NCI-H446 treated with DMSO at 0.1 percent for 48 hours (cell line): ENCODE measurements at regions not wholly inside any gene's neighbourhood (a gene's known extent, or its start where the extent isn't known, plus 50 kb on each side); places are given as distances from the start of the nearest gene placed in this dataset.
A peak's percentile ranks its signal among the peaks of the same experiment; 100 is the strongest.

Experiments used
- DNase-seq: peaks from one replicate; lab custom pipeline; 2025; lab: John Stamatoyannopoulos, UW

DNA sequence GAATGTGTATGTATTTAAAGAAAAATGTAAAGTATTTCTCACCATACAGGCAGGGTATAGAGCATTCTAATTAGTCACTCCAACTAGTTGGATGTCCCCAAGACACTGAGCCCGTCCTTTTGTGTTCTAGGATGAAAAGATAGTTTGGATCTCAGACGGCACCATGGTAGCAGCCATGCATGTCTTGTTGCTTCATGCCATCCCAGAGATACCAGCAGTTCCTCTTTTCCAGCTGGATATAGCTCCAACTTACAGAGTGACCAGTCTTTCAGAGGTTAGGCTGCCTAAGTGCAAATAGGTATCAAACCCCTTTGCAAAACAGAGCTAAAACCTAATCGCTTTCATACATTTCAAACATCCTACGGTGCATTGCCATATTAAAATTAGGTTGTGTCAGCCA is 275.3 kb downstream of the MTX2 start:
- DNase-seq: no peak

DNA sequence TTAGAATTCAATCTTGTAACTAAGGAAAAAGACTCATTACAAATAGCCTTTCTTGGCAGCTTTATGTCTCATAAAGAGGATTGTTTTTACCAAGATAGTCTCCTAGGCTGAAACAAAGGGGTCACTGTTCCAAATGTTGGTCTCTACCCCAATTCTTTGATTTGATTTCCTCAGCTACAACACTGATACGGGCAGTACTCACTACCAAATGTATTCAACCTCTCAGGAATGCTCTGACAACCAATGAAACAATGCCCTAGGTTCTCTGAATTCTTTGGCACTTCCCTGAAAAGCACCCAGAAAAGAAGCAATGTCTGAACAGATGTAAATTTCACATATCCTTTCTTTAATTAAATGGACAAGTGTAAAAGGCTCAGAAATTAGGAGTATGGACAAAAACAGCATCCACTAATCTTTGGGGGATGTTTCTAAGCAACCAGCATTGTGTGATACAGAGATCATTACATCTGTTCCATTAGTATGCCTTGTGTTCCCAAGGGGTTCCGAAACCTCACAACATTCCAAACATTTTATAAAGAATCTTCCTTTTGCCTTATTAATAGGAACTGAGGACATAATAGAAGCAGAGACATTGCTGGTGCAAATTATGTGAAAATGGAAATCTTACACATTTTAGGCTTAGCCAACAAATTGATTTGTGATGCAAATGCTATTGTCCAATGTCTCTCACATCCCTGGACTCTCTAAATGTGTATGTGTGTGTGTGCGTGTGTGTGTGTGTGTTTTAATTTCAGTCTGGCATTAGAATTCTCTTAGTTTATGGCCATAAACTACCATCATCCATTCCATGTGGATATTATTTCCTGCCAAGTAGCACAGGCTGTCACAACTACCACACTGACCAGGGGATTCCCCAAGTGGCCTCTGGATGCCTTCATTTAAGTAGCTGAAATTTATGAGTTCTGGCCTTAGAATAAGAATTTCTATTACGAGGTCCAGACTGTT is 276.0 kb downstream of the MTX2 start:
- no peak for DNase-seq

DNA sequence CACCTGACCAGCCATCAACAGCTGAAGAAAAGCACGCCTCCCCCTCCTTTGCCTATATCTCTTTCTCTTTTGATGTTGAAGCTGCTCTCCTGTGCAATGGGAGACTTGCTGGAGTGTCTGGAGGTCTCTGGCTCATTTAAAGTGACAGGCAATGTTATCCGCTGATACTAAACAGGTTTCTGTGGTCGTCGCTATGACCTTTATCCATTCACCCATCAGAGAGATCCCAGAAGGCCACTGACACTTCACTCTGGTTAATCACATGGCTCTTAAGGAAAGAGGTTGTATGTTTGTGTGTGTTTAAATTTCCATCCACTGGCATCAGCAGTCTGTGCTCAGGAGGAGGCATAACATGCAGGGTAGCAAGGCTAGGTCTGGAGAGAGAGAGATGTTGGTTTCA is 277.3 kb downstream of the MTX2 start:
- no peak for DNase-seq

DNA sequence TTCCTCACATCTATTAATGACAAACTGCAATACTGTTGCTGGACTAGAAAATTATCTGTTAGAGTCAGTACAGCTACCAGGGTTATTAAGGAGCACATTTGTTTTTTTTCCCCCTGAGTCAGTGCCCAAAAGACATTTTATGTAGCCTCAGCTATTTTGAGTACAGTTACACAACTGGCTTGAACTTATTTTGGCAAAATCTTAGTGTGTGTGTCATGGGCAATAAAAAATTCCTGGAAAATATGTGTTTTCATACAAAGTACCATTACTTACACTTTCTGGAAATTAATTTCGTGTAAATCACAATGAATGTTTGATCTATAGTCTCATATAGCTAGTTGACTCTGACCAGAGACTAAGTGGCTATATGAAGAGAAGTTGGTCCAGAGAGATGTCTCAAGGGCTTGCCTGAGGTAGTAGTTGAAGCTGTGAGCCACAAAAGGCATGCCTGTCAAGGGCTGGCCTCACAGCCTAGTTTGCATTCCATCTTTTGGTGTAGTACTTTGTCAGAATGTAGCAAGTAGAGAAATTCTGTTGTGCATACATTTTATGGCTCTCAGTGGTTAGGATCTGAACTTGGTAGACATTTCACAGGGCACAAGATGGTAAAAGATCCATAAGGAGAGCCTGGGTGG is 283.4 kb downstream of the MTX2 start:
- no peak for DNase-seq

DNA sequence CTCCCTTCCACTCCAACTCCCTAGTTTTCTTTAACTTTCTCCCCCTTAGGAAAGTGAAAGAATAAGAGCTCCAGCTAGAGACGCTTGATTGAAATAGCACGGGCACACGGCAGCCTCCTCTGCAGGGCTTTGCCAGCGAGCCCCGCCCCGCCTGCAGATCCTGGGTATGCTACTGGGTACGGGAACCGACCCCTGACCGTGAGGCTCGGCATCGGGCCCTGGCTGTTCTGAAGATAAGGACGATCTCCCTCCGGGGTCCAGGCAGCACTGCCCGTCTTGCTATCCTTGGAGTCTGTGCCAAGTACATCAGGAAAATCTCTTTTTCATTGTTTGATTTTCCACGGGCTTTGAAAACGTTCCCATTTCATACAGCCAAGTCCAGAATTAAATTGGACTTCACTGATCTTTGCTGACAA is 284.5 kb downstream of the MTX2 start:
- DNase-seq: peak; percentile 2

DNA sequence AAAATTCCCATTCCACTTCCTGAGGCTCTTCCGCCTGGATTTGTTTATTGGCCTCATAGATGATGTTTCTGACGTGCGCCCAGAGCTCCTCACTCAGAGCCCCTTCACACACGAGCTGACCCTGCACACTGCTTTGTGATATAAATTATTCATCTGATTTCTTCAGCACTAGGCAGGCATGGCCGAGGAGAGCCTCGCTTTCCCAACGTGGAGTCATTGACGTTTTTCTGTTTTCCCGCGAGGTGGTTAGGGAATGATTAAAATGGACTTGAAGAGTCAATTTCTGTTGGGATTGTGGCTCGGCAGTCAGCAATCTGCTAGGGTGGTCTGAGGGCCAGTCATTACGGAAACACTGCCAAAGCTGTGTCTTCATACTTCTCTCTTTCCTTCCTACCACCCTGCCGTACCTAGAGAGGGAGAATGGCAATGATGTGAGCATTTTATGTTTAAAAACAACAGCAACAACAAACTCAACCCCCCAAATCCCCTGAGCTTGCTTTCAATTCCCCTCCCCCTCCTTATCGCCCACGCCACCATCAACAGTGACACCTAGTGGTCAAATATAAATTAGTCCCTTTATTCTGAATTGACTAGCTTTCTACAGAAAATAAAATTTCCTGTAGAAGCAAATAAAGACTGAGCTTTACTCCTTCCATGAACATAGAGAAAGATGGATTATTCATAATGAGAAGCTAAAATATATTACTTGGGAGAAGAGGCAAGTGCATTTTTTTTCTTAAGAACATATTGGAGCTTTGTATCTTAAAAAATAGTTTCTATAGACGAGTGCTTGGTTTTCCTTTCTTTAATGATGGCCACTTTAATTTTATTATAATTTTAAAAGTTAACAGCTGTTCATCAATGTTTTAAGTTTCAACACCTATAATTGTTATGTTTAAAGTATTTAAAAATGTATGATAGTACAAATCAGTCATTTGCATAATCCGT is 285.1 kb downstream of the MTX2 start:
- peak; percentile 36 for DNase-seq

DNA sequence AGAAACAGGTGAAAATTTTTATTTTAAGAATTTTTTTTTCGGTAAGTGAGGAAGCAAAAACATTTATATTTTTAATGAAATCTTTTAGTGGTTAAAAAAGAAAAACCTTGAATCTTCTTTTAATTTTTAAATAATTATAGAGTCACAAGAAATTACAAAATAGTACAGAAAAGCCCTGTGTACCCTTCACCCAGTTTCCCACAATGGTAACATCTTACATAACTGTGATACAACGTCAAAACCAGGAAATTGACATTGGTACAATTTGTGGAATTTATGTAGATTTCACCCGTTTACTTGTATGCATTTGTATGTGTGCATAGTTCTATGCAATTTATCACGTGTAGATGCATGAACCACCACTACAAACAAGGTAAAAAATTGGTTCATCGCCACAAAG is 285.9 kb downstream of the MTX2 start:
- no peak for DNase-seq

DNA sequence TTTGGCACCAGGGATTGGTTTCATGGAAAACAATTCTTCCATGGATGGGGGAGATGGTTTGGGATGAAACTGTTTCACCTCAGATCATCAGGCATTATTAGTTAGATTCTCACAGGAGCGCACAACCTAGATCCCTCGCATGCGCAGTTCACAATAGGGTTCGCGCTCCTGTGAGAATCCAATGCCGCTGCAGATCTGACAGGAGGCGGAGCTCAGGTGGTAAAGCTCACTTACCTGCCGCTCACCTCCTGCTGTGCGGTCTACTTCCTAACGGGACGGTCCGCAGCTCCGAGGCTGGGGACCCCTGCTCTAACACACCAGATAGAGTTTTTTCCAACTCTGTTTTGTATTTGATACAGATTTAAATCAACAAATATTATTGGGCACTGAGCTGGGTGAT is 286.5 kb downstream of the MTX2 start:
- DNase-seq: no peak

DNA sequence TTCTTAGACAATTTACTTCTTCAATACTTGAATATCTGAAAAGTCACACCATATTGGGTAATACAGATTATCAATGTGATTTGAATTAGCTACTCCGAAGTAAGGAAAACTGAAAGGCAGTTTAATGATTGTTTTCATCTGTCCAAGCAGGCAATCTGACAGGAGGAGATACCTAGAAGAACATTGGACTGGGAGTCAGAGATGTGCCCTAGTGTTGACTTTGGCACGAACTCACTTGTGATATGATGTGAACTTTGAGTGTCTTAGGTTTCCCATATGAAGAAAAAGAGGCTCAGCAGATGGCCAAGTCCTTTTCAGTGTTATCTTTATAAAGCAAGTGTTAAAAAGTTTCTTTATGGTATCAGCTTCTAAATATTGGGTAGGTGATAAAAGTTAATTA is 287.1 kb downstream of the MTX2 start:
- no peak for DNase-seq

DNA sequence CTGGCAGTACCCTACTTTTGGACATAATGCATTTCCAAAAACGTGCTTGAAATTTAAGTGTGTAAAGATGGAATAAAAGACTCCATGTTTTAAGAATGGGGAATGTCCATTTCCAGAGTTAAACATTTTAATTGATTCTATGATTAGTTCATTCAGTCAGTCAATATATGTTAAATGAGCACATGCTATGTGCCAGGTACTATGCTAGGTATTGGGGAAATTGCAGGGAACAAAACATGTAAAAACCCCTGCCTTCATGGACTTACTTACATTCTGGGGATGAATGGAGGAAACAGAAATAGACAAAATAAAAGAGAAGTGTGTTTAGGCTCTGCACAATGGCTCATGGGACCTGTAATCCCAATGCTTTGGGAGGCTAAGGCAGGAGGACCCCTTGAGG is 288.6 kb downstream of the MTX2 start:
- DNase-seq: no peak

DNA sequence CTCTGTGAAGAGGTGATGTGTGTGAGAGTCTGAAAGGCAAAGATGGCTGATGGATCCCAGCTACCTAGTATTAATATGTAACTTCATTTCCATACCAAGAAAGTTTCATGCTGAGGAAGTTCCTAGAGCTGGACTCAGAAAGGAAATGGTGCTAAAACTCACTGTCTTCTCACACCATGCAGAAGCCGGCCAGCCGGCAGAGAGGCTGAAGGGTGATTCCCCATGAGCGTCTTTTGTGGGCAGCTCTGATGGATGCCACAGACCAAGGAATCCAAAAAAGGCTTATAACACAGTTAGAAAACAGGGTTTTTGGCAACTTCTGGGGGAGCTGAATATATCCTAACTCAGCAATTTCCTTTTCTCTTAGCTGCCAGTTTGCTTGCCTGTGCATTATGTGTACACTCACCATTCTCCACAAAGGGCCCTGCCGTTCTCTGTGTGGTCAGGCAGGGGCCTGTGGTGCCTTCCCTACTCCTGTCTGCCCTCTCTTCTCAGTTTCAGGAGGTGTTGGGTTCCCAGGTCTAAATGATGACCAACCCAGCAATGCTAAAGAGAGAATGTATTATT is 289.4 kb downstream of the MTX2 start:
- DNase-seq: no peak

DNA sequence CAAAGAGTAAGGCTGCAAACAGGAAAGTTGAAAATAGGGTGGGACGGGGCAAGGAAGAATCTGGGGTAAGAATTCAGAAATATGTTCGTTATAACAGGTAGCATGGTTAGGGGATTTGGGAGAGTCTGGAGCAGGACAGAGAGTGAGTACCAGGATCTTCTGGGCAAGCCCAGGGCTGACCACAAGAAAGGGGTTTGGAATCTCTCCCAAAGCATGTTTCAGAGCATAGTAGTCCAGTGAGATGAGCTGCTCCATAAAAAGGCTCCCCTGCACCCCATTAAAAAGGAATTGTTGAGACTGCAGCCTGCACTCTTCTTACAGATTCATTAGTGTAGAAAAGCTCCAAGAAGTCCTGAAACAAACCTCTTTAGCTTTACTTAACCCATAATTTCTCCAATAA is 291.1 kb downstream of the MTX2 start:
- no peak for DNase-seq

DNA sequence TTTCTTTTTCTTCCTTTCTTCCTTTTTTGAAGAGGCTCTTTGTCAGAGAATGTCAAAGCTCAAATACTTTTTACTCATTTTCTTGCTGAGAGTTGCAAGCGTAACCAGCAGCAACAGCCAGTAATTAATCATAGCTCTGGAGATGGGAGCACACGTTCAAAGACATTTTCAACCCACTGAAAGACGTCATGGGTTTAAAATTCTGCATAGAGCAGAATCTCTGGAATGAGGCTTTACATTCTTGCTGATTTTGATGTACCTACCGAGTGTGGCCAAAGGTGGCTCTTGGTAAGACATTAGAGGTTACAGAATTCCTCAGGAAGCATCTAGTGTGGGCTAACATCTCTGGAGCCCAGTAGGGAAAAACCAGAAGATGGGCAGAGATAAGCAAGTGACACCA is 292.5 kb downstream of the MTX2 start:
- no peak for DNase-seq

DNA sequence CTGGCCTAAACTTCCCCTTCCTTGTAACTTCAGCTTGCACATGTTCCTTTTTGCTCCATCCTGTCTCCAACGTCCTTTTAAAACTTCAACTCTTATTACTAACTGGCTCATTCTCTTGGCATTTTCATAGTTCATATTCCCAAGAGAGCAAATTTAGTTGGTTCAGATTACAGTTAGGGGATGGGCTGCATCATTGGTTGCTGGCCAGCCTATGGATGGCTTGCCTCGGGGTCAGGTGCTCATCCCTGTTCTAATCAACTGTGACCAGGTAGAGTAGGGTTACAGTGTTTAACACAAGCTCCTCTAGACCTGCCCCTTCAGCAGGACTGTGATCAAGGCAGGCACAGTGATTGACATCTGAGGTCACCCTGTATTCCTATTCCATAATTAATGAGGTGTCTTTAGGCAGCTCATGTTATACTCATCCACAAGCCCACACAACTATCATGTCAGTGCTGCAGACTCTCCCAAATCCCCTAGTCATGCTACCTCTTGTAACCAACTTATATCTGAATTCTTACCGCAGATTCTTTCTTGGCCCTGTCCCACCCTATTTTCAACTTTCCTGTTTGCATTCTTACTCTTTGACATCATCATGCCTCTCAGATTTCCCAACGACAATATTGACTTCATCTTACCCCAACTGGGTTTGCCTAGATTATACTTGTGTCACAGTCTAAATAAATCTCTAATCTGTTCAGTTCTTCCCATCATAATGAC is 293.3 kb downstream of the MTX2 start:
- no peak for DNase-seq

DNA sequence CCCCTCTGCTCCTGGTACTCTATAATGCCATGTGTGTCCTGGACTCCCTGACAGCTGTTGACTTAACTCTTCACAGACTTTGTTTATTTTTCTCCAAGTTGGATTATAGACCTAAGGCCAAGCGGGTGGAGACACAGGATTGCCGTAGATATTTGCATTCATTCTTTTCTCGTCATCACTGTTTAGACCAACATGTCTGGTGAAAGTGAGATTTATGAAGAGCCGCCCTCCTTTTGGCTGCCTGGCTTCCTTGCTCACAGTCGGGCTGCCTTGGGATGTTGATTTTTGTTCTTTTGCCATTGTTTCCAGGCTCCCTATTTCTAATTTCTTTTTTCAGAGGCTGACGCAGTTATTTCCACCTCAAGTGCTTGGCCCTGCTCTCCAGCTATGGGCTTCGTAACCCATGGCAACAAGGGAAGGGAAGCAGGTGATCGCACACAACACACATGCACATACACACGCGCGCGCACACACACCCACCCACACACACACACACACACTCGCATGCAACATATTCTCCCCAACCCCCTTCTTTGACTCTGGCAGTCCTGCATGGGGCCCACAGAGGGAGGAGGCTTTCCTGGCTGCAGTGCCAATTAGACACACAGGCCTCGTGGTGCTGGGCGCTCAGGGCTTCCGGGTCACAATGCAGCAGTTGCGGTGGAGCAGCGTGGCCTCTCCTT is 296.5 kb downstream of the MTX2 start:
- no peak for DNase-seq

DNA sequence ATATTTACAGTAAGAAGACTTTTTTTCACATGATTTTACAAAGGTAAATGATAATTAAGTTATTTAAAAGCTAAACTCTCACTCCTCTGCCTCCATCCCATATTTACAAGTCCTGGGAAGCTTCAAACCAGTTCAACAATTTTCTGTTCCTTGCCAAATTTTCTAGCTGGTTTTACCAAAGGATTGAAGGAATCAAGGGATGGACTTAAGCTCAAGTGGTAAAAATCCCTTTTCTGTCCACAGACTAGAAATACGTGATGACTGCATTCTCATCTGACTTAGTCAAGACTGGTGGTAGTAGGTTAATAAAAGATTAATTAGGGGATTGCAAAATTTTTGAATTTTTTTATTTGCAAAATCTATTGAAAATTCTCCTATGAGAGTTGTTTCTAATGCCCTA is 297.3 kb downstream of the MTX2 start:
- DNase-seq: no peak

DNA sequence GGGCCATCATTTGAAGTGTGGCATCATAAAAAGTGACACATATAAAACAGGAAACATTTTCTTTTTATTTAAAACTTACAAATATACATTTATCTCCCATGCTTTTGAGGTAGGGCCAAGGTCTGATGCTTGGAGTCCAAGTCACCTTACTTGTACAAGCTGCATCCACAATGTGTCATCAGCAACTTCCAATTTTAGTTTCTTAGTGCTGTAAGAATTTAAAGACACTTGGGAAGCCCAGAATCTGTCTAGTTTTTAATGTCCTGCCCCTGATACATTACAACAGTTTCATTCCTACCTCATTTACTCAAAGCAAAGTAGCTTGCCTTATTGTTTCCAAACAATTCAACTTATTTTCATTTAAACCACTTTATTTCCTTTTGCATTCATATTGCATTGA is 297.7 kb downstream of the MTX2 start:
- no peak for DNase-seq

DNA sequence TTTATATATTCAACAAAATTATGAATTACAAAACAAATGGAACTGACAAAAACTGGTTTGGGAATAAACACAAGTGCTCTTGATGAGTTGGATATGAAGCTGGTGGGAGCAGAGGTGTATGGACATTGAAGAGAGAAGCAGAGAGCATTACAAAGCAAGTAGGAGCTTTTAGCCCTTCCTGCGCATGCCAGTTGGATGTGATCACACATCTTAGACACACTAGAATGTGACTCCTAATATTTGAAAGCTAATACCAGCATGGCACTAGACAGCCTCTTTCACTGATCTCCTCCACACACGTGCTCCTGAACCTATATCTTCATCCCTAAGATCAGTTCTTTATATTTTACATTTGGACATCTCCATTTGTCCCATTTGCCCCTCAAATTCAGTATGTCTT is 298.1 kb downstream of the MTX2 start:
- DNase-seq: no peak

DNA sequence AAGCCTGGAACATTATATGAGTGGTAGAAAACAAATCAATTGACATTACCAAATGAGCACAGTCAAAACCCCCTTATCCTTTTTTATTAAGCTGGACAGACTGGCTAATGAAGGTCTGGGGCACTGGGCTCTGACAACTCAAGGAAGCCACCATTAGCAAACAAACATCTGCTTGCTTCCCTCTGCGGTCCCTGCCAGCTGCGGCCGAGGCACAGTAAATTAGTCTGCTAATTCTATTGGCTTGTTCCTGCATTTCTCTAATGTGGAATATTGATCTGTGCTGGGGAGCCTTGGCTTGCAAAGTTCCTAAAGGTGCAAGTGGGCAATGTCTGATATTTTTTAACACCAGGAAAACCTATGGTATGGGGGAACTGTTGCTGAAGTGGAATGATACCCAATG is 300.3 kb downstream of the MTX2 start:
- no peak for DNase-seq

DNA sequence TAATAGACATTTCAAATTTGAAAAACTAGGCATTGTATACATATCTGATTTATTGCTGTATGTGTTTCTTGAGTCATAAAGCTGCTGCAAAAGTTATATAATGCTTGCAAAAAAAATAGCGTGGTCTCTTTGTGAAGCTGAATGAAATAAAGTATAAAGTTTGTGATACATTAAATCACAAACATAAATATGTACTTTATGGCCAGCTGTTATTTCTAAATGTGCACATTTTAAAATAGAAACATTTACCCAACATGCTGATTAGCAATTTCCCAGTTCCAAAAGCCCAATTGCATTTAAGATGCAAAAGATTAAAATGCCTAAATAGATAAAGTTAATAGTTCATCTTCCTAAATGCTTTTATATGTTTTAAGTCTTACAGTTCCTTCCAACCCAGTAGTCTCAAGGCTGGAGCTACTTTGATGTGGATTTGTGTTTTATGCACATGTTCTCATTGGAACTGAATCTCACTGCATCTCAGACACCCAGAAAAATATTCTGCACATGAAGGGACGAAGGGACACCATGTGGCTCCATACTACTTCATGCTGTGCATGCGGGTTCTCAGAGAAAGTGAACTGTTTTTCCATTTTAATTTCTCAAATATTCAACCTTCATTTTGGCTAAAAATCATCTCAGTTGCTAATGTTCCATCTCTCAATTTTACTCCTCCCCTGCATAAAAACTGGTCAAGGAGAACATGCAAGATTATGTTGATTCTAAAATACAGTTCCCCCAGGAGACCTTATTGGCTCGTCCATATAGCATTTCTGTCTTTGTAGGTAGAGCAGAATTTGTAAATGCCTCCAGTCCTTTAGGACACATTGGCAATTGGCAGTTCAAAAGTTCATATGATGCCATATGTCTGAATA is 304.6 kb downstream of the MTX2 start:
- no peak for DNase-seq
